Stomach (tissue), 8 donors: ENCODE measurements at regions not wholly inside any gene's neighbourhood (a gene's known extent, or its start where the extent isn't known, plus 50 kb on each side); places are given as distances from the start of the nearest gene placed in this dataset.

Experiments used
- DNase-seq, 2 donors: peaks; one replicate each; pipeline versions ENCODE4 v3.0.0 to v3.0.0-alpha.2; 2013 to 2019
- H3K27ac ChIP-seq, 5 donors: fragments of 200-600 bp in 4 of 5; sonication (generic) in 4 of 5; one replicate each; pipeline ENCODE4 v1.5.1; 2013 to 2019; ENCODE audit warnings: mild to moderate bottlenecking in 1 of 5, moderate library complexity in 1 of 5
- H3K27me3 ChIP-seq, 3 donors: fragments of 200-600 bp; sonication (generic); one replicate each; pipeline ENCODE4 v1.5.1; 2017 to 2019; ENCODE audit warnings: mixed run types in 1 of 3
- H3K36me3 ChIP-seq, 4 donors: fragments of 200-600 bp; sonication (generic); 1 replicate in 3 of 4; 2 replicates in 1 of 4; pipeline ENCODE4 v1.5.1; 2016 to 2019
- H3K4me1 ChIP-seq, 4 donors: fragments of 200-600 bp; sonication (generic); one replicate each; pipeline ENCODE4 v1.5.1; 2016 to 2019
- H3K4me3 ChIP-seq, 4 donors: fragments of 200-600 bp; sonication (generic) in 3 of 4; one replicate each; pipeline ENCODE4 v1.5.1; 2016 to 2019; ENCODE audit warnings: mild to moderate bottlenecking in 1 of 4
- H3K9me3 ChIP-seq, 4 donors: fragments of 200-600 bp; sonication (generic); one replicate each; pipeline ENCODE4 v1.5.1; 2016 to 2019
- EP300 ChIP-seq: sonication (generic); formaldehyde crosslinking; IDR thresholded peaks from one replicate; pipeline ENCODE4 v1.6.1; 2017; ENCODE audit warnings: antibody characterized with exemption
- POLR2A ChIP-seq, 4 donors: fragments of 450-650 bp; IDR thresholded peaks; one replicate each; pipeline ENCODE4 v1.6.1; 2016; ENCODE audit warnings: antibody characterized with exemption in 4 of 4, control low read depth in 2 of 4, mild to moderate bottlenecking in 1 of 4, moderate library complexity in 1 of 4
- POLR2AphosphoS5 ChIP-seq, 3 donors: sonication (generic); formaldehyde crosslinking; IDR thresholded peaks; one replicate each; pipeline ENCODE4 v1.6.1; 2016; ENCODE audit warnings: antibody characterized with exemption in 3 of 3
- WGBS, 5 donors: extraction: QIAGEN DNeasy Blood & Tissue Kit in 3 of 5; methylation state at CpG; one replicate each; pipeline versions ENCODE4 v1.1.5 to v1.1.7; 2013 to 2018; 5-methylcytosine and 5-hydroxymethylcytosine counted together
- intact Hi-C: fragments of 100-400 bp; cut with DNase I; formaldehyde crosslinking; loops from one replicate; pipeline ENCODE4 v1.15.1; 2023; ENCODE audit warnings: low total_unique reads
- TF ChIP-seq, protein P1 (sequence below), 7 experiments: fragments of 450-650 bp in 4 of 7; fragments of 200-600 bp in 3 of 7; sonication (generic) in 3 of 7; IDR thresholded peaks; one replicate each; pipeline ENCODE4 v1.5.1; 2016 to 2019; ENCODE audit warnings: antibody characterized with exemption in 7 of 7, control low read depth in 2 of 7, mild to moderate bottlenecking in 1 of 7
- donor health status: healthy with polysubstance abuse.
- donor health status: Bipolar disorder and iron deficiency.
- donor health status: healthy.

DNA sequence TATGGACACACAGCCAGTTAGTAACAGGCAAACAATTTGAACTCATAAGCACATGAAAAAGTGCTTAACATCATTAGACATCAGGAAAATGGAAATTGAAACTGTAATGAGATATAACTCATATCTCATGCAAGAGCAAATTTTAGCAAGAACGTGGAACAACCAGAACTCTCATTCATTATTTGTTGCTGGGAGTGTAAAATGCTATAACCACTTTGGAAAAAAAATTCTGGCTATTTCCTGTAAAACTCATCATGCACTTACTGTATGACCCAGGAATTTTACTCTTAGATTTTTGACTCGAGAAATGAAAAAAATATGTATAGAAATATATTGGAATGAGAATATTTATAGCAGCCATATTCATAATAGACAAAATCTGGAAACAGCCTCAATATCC, 205.7 kb upstream of the PUM3 start:
- no peaks in the 10 kb centered on the region for H3K4me1 ChIP-seq
- no peaks in the 10 kb centered on the region for H3K36me3 ChIP-seq
- 53 to 76% (median 64%) methylated on average over 2 of the region's 2 CpGs for WGBS, 5 donors
- DNase-seq: no peak
- no peak overlapping the region for H3K27ac ChIP-seq
- no peaks in the 10 kb centered on the region for H3K9me3 ChIP-seq
- TF ChIP-seq POLR2A (IDR thresholded peaks at IDR 0.05) (no peak), EP300 (no peak), POLR2AphosphoS5 (IDR thresholded peaks at IDR 0.05) (no peak)
- TF ChIP-seq, protein P1, sequence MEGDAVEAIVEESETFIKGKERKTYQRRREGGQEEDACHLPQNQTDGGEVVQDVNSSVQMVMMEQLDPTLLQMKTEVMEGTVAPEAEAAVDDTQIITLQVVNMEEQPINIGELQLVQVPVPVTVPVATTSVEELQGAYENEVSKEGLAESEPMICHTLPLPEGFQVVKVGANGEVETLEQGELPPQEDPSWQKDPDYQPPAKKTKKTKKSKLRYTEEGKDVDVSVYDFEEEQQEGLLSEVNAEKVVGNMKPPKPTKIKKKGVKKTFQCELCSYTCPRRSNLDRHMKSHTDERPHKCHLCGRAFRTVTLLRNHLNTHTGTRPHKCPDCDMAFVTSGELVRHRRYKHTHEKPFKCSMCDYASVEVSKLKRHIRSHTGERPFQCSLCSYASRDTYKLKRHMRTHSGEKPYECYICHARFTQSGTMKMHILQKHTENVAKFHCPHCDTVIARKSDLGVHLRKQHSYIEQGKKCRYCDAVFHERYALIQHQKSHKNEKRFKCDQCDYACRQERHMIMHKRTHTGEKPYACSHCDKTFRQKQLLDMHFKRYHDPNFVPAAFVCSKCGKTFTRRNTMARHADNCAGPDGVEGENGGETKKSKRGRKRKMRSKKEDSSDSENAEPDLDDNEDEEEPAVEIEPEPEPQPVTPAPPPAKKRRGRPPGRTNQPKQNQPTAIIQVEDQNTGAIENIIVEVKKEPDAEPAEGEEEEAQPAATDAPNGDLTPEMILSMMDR (IDR thresholded peaks at IDR 0.05): no peak
- no peak overlapping the region for H3K4me3 ChIP-seq
- no peaks in the 10 kb centered on the region for H3K27me3 ChIP-seq
- intact Hi-C loops: no loop called here

DNA sequence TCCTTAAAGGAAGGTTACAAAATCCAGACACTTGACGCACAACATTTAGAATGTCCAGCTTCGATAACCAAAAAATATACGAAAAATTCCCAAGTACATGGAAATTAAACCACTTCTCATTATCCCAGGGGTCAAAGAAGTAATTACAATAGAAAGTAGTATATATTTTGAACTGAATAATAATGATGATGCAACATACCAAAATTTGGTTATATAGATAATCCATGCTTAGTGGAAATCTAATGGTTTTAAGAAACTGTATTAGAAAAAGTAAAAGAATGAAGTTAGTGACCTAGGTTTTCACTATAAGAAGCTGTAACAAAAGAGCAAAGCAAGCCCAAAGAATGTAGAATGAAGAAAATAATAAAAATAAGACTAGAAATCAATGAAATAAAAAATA, 204.0 kb upstream of the PUM3 start:
- Histone ChIP-seq H3K27ac (no peak overlapping the region), H3K4me1 (no peaks in the 10 kb centered on the region), H3K9me3 (no peaks in the 10 kb centered on the region), H3K36me3 (no peaks in the 10 kb centered on the region), H3K4me3 (no peak overlapping the region), H3K27me3 (no peaks in the 10 kb centered on the region)
- no peak for DNase-seq
- WGBS, 5 donors: 64 to 89% (median 66%) methylated on average over 3 of the region's 3 CpGs
- no peak for TF ChIP-seq POLR2A (IDR thresholded peaks at IDR 0.05)
- TF ChIP-seq, protein P1 (IDR thresholded peaks at IDR 0.05): no peak
- TF ChIP-seq EP300: no peak
- TF ChIP-seq POLR2AphosphoS5 (IDR thresholded peaks at IDR 0.05): no peak
- intact Hi-C loops: no loop called here

DNA sequence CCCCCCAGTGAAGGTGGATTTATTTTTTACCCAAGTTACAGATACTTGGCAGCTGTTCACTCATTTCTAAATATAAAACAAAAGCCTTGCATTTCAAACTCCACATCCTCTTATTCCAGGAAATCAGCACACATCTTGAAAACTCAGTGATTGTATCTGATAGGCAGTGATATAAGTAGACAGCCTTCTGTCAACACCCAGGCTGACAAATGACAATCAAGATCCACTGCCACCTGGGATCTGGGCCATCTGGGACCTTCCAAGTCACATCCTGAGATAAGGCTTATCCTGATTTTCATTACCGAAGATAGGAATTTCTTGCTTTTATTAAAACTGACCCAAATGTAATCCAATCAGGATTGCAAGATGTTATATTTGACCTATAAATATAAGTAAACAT, 201.3 kb upstream of the PUM3 start:
- Histone ChIP-seq H3K36me3 (no peaks in the 10 kb centered on the region), H3K4me1 (no peaks in the 10 kb centered on the region), H3K9me3 (no peaks in the 10 kb centered on the region), H3K27ac (no peak overlapping the region), H3K4me3 (no peak overlapping the region), H3K27me3 (no peaks in the 10 kb centered on the region)
- TF ChIP-seq POLR2A (IDR thresholded peaks at IDR 0.05) (no peak), EP300 (no peak)
- TF ChIP-seq, protein P1 (IDR thresholded peaks at IDR 0.05): no peak
- WGBS, 5 donors: 54 to 86% (median 60%) methylated on average over 1 of the region's 1 CpG
- intact Hi-C loops: no loop called here
- DNase-seq: no peak

DNA sequence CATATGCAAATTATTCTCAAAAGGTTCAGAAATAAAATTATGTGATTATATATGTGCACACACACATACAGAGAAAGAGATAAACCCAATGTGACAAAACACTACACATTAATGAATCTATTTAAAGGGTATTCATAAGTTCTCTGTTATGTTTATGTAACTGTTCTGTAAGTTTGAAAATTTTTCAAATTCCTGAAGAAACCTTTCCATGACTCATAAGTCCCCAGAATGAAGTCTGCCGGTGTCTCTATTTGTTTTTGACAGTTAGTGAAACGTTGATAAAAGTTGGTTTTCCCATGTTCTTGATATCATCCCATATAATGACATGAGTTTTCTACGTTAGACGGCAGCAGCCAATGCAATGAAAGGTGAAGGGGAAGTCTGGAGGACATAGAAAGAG, 199.5 kb upstream of the PUM3 start:
- H3K4me3 ChIP-seq: no peak overlapping the region
- DNase-seq: no peak
- H3K36me3 ChIP-seq: no peaks in the 10 kb centered on the region
- H3K27me3 ChIP-seq: no peaks in the 10 kb centered on the region
- no peak overlapping the region for H3K27ac ChIP-seq
- H3K9me3 ChIP-seq: no peaks in the 10 kb centered on the region
- 56 to 63% (median 58%) methylated on average over 4 of the region's 4 CpGs for WGBS, 5 donors
- TF ChIP-seq, protein P1 (IDR thresholded peaks at IDR 0.05): no peak
- TF ChIP-seq POLR2A (IDR thresholded peaks at IDR 0.05): no peak
- TF ChIP-seq POLR2AphosphoS5 (IDR thresholded peaks at IDR 0.05): no peak
- no peak for TF ChIP-seq EP300
- no peaks in the 10 kb centered on the region for H3K4me1 ChIP-seq
- intact Hi-C loops: no loop called here

GRCh38 chr9:3040761-3041160, 196.9 kb upstream of the PUM3 start:
- no peak overlapping the region for H3K27ac ChIP-seq
- no peaks in the 10 kb centered on the region for H3K36me3 ChIP-seq
- no peaks in the 10 kb centered on the region for H3K27me3 ChIP-seq
- DNase-seq: no peak
- H3K4me3 ChIP-seq: no peak overlapping the region
- intact Hi-C loops: no loop called here
- no peaks in the 10 kb centered on the region for H3K9me3 ChIP-seq
- 66 to 89% (median 83%) methylated on average over 3 of the region's 3 CpGs for WGBS, 5 donors
- H3K4me1 ChIP-seq: no peaks in the 10 kb centered on the region
- TF ChIP-seq EP300 (no peak), POLR2A (IDR thresholded peaks at IDR 0.05) (no peak), POLR2AphosphoS5 (IDR thresholded peaks at IDR 0.05) (no peak)
